CD4-positive, alpha-beta T cell (primary cell): ENCODE measurements at regions not wholly inside any gene's neighbourhood (a gene's known extent, or its start where the extent isn't known, plus 50 kb on each side); places are given as distances from the start of the nearest gene placed in this dataset.

Experiments used
- ATAC-seq: fragments of 200-7000 bp; cut with Tn5 transposase; one replicate; pipeline ENCODE4 v1.10.0; 2022; ENCODE audit warnings: mild to moderate bottlenecking; ENCODE audit not compliant: poor library complexity
- CTCF ChIA-PET: fragments of 350-600 bp; sonication (Branson Sonifier 250); formaldehyde crosslinking; loops from one replicate; lab custom pipeline; 2021; ENCODE audit warnings: antibody characterized with exemption, inconsistent platforms; lab: Charles Lee
- POLR2A ChIA-PET: fragments of 350-600 bp; sonication (Branson Sonifier 250); formaldehyde crosslinking; loops from one replicate; lab custom pipeline; 2021; ENCODE audit warnings: antibody characterized with exemption, inconsistent platforms; lab: Charles Lee
- DNase-seq, 14 experiments: peaks; one replicate each; pipeline ENCODE4 v3.0.0-alpha.2; 2013 to 2020; ENCODE audit warnings: mixed read lengths in 2 of 14
- H3K27ac ChIP-seq, 2 donors: one replicate each; pipeline versions ENCODE4 v1.5.1 to v1.7.0; 2013; ENCODE audit warnings: low read length in 2 of 2, low read depth in 1 of 2, mild to moderate bottlenecking in 1 of 2
- H3K27me3 ChIP-seq, 2 experiments: 1 replicate in 1 of 2; 2 replicates in 1 of 2; pipeline versions ENCODE4 v1.6.1 to v1.7.0; 2013; ENCODE audit warnings: low read length in 2 of 2, control low read depth in 1 of 2, mild to moderate bottlenecking in 1 of 2, moderate library complexity in 1 of 2; ENCODE audit not compliant: insufficient read depth in 2 of 2, control insufficient read depth in 1 of 2
- H3K36me3 ChIP-seq: one replicate; pipeline ENCODE4 v1.6.1; 2013; ENCODE audit warnings: low read length, control low read depth; ENCODE audit not compliant: insufficient read depth
- H3K4me1 ChIP-seq: one replicate; pipeline ENCODE4 v1.6.1; 2013; ENCODE audit warnings: low read length, control low read depth; ENCODE audit not compliant: insufficient read depth
- H3K4me3 ChIP-seq: one replicate; pipeline ENCODE4 v1.5.1; 2013; ENCODE audit warnings: mild to moderate bottlenecking, low read length, moderate library complexity
- H3K9me3 ChIP-seq, 2 experiments: 1 replicate in 1 of 2; 2 replicates in 1 of 2; pipeline versions ENCODE4 v1.6.1 to v1.7.0; 2013; ENCODE audit warnings: low read length in 2 of 2, mild to moderate bottlenecking in 2 of 2, control low read depth in 1 of 2, moderate library complexity in 1 of 2; ENCODE audit not compliant: control insufficient read depth in 1 of 2, insufficient read depth in 1 of 2
- H3K27ac Mint-ChIP-seq: one replicate; pipeline ENCODE4 v1.8.0; 2020; ENCODE audit warnings: mixed read lengths
- H3K27me3 Mint-ChIP-seq: one replicate; pipeline ENCODE4 v1.8.0; 2021; ENCODE audit warnings: mixed read lengths
- H3K36me3 Mint-ChIP-seq: one replicate; pipeline ENCODE4 v1.8.0; 2021; ENCODE audit warnings: low read depth, mixed read lengths
- H3K4me1 Mint-ChIP-seq: one replicate; pipeline ENCODE4 v1.8.0; 2021; ENCODE audit warnings: low read depth, mixed read lengths
- H3K4me3 Mint-ChIP-seq: one replicate; pipeline ENCODE4 v1.8.0; 2020; ENCODE audit warnings: mild to moderate bottlenecking, mixed read lengths
- H3K9me3 Mint-ChIP-seq: one replicate; pipeline ENCODE4 v1.8.0; 2020; ENCODE audit warnings: mixed read lengths
- intact Hi-C, 2 experiments: fragments of 100-400 bp; cut with DNase I in 1 of 2; cut with micrococcal nuclease in 1 of 2; formaldehyde crosslinking; loops; one replicate each; pipeline versions ENCODE4 v1.15.1 to v1.9.0; 2023 to 2025; cut with DNase I, micrococcal nuclease
- TF ChIP-seq, protein P1 (sequence below): fragments of 200-600 bp; IDR thresholded peaks from one replicate; pipeline ENCODE4 v1.8.0; 2022; ENCODE audit warnings: antibody characterized with exemption, mild to moderate bottlenecking

DNA sequence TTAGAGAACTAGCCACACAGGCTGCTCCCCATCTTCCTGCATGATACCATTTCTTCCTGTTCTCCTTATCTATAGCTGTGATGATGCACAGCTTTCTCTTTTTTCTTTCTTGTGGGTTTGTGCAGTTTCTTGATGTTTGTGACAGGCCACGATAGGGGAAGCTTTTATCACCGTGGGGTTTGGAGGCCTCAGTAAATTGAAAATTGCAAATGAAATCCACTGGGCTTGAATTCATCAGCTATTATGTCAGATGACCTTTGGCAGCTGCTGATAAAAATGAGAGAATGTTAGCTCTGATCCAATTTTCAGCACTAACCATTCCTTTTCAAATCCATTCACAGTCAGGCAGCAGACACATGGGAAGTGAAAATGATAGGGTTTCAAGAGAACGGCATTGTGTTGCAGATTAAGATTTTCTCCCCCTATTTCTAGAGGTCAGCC lies 176.9 kb upstream of the SOX2 start:
- no peak overlapping the region for H3K4me3 ChIP-seq
- H3K9me3 ChIP-seq: peaks cover 6 to 15% of the 10 kb centered on the region in 2 experiments
- H3K27me3 ChIP-seq: no peaks in the 10 kb centered on the region
- TF ChIP-seq, protein P1, sequence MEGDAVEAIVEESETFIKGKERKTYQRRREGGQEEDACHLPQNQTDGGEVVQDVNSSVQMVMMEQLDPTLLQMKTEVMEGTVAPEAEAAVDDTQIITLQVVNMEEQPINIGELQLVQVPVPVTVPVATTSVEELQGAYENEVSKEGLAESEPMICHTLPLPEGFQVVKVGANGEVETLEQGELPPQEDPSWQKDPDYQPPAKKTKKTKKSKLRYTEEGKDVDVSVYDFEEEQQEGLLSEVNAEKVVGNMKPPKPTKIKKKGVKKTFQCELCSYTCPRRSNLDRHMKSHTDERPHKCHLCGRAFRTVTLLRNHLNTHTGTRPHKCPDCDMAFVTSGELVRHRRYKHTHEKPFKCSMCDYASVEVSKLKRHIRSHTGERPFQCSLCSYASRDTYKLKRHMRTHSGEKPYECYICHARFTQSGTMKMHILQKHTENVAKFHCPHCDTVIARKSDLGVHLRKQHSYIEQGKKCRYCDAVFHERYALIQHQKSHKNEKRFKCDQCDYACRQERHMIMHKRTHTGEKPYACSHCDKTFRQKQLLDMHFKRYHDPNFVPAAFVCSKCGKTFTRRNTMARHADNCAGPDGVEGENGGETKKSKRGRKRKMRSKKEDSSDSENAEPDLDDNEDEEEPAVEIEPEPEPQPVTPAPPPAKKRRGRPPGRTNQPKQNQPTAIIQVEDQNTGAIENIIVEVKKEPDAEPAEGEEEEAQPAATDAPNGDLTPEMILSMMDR: no peak
- intact Hi-C loops: no loop called here
- no peaks in the 10 kb centered on the region for H3K27me3 Mint-ChIP-seq
- no peak overlapping the region for H3K4me3 Mint-ChIP-seq
- H3K36me3 ChIP-seq: no peaks in the 10 kb centered on the region
- no peaks in the 10 kb centered on the region for H3K4me1 Mint-ChIP-seq
- DNase-seq (no peak), ATAC-seq (no peak)
- H3K4me1 ChIP-seq: no peaks in the 10 kb centered on the region
- H3K9me3 Mint-ChIP-seq: peaks cover 3% of the 10 kb centered on the region
- POLR2A ChIA-PET: no interaction called here
- no peak overlapping the region for H3K27ac Mint-ChIP-seq
- H3K27ac ChIP-seq: no peak overlapping the region
- no peaks in the 10 kb centered on the region for H3K36me3 Mint-ChIP-seq
- CTCF ChIA-PET: no interaction called here

DNA sequence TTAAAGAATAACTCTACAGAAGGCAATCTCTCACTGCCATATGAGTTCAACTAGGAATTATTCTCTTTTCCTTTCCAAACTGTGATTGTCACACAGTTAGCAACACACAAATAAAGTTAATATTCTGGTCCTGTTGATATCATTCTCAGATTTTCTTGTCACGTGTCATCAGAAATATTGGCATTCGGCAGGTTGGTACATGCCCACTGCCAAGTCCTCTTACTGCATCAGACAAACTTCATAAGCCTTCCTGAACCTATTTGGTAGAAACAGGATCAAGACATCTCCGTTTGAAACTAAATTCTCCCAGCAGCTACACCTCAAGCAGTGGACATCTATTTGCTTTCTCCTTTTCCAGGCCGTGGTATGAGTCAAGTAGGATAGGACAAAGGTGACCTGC lies 177.9 kb upstream of the SOX2 start:
- H3K27me3 ChIP-seq: no peaks in the 10 kb centered on the region
- H3K27ac Mint-ChIP-seq: no peak overlapping the region
- H3K27me3 Mint-ChIP-seq: no peaks in the 10 kb centered on the region
- intact Hi-C loops: no loop called here
- H3K4me1 Mint-ChIP-seq: no peaks in the 10 kb centered on the region
- ChIA-PET POLR2A (no interaction called here), CTCF (no interaction called here)
- no peaks in the 10 kb centered on the region for H3K36me3 ChIP-seq
- DNase-seq (no peak), ATAC-seq (no peak)
- H3K4me1 ChIP-seq: no peaks in the 10 kb centered on the region
- no peak overlapping the region for H3K4me3 Mint-ChIP-seq
- H3K9me3 Mint-ChIP-seq: peaks cover 4% of the 10 kb centered on the region
- peaks cover 6 to 15% of the 10 kb centered on the region in 2 experiments for H3K9me3 ChIP-seq
- TF ChIP-seq, protein P1: no peak
- H3K36me3 Mint-ChIP-seq: no peaks in the 10 kb centered on the region
- no peak overlapping the region for H3K4me3 ChIP-seq
- no peak overlapping the region for H3K27ac ChIP-seq

DNA sequence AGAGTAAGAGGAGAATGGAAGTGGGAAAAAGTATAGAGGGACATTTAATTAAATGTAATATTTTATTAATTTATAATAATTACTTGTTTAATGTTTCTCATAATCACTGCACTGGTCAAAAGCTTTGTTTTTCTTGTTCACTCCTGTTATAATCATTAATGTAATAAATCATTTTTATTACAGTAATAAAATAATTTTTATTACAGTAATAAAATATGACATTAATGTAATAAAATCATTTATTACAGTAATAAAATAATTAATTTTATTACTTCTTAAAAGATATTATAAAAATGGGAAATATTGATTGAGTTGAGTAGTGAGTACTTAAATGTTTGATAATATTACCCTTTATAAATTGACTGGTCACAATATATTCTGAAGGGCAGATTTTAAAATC lies 181.1 kb upstream of the SOX2 start:
- TF ChIP-seq, protein P1: no peak
- intact Hi-C loops: no loop called here
- POLR2A ChIA-PET: no interaction called here

More for the DNA sequence above, 181.1 kb upstream of the SOX2 start:
- Histone ChIP-seq H3K4me3 (no peak overlapping the region), H3K27me3 (no peaks in the 10 kb centered on the region), H3K27ac (no peak overlapping the region), H3K4me1 (no peaks in the 10 kb centered on the region), H3K9me3 (peaks cover 4 to 6% of the 10 kb centered on the region in 2 experiments), H3K36me3 (no peaks in the 10 kb centered on the region)
- ATAC-seq (no peak), DNase-seq (no peak)
- Mint-ChIP-seq H3K27ac (no peak overlapping the region), H3K36me3 (no peaks in the 10 kb centered on the region), H3K4me1 (no peaks in the 10 kb centered on the region), H3K4me3 (no peak overlapping the region), H3K27me3 (no peaks in the 10 kb centered on the region), H3K9me3 (peaks cover 14% of the 10 kb centered on the region)
- CTCF ChIA-PET: no interaction called here
